HepG2 (cell line): ENCODE measurements at regions not wholly inside any gene's neighbourhood (a gene's known extent, or its start where the extent isn't known, plus 50 kb on each side); places are given as distances from the start of the nearest gene placed in this dataset.

Experiments used
- ATF7 ChIP-seq, 2 experiments: fragments of 450-650 bp in 1 of 2; sonication (generic) in 1 of 2; formaldehyde crosslinking in 1 of 2; IDR thresholded peaks; 2 replicates each; pipeline versions ENCODE4 v1.4.0 to v1.6.1; 2016 to 2020; ENCODE audit warnings: antibody characterized with exemption in 1 of 2, mild to moderate bottlenecking in 1 of 2, missing genetic modification reagents in 1 of 2
- BRD4 ChIP-seq: sonication (generic); formaldehyde crosslinking; IDR thresholded peaks from 2 replicates; pipeline ENCODE4 v1.4.0; 2020; ENCODE audit warnings: missing genetic modification reagents
- CENPT ChIP-seq: sonication (generic); formaldehyde crosslinking; IDR thresholded peaks from 2 replicates; pipeline ENCODE4 v1.8.0; 2022; ENCODE audit warnings: low read depth, mild to moderate bottlenecking, moderate library complexity, missing genetic modification reagents
- DMAP1 ChIP-seq: IDR thresholded peaks from 2 replicates; pipeline ENCODE4 v1.6.1; 2016
- GABPB1 ChIP-seq: IDR thresholded peaks from 2 replicates; pipeline ENCODE4 v1.6.1; 2016; ENCODE audit warnings: mild to moderate bottlenecking, missing genetic modification reagents, moderate library complexity, missing compliant biosample characterization
- HNF1A ChIP-seq, 2 experiments: sonication (generic) in 1 of 2; formaldehyde crosslinking in 1 of 2; IDR thresholded peaks; 2 replicates each; pipeline versions ENCODE4 v1.4.0 to v1.6.1; 2016 to 2020; ENCODE audit warnings: borderline replicate concordance in 1 of 2, low read depth in 1 of 2, mild to moderate bottlenecking in 1 of 2, missing genetic modification reagents in 1 of 2
- HOXA5 ChIP-seq: sonication (generic); formaldehyde crosslinking; IDR thresholded peaks from 2 replicates; pipeline ENCODE4 v1.4.0; 2020; ENCODE audit warnings: missing genetic modification reagents
- MED8 ChIP-seq: sonication (generic); formaldehyde crosslinking; IDR thresholded peaks from 2 replicates; pipeline ENCODE4 v1.8.1; 2023; ENCODE audit warnings: mild to moderate bottlenecking, missing genetic modification reagents; ENCODE audit not compliant: insufficient replicate concordance
- NBN ChIP-seq: fragments of 450-650 bp; conservative IDR thresholded peaks from 2 replicates; pipeline ENCODE4 v1.6.1; 2017
- NFIB ChIP-seq: sonication (generic); formaldehyde crosslinking; IDR thresholded peaks from 2 replicates; pipeline ENCODE4 v1.9.0; 2021; ENCODE audit warnings: missing genetic modification reagents, mild to moderate bottlenecking, borderline replicate concordance
- PRPF4 ChIP-seq: fragments of 200-400 bp; formaldehyde crosslinking; IDR thresholded peaks from 2 replicates; pipeline ENCODE4 v1.6.1; 2016; ENCODE audit warnings: low read length, low read depth; ENCODE audit not compliant: poor library complexity, severe bottlenecking
- SMAD1 ChIP-seq: sonication (generic); formaldehyde crosslinking; IDR thresholded peaks from 2 replicates; pipeline ENCODE4 v1.4.0; 2020; ENCODE audit warnings: missing genetic modification reagents, low read depth, mild to moderate bottlenecking, borderline replicate concordance
- TBL1XR1 ChIP-seq: fragments of 150-350 bp; IDR thresholded peaks from 2 replicates; pipeline ENCODE4 v1.6.1; 2014; ENCODE audit warnings: borderline replicate concordance, low read length; ENCODE audit not compliant: partially characterized antibody
- TP53 ChIP-seq: sonication (generic); formaldehyde crosslinking; conservative IDR thresholded peaks from 2 replicates; pipeline ENCODE4 v1.4.0; 2020; ENCODE audit warnings: missing genetic modification reagents
- ZFP37 ChIP-seq: sonication (generic); formaldehyde crosslinking; IDR thresholded peaks from 2 replicates; pipeline ENCODE4 v1.4.0; 2020; ENCODE audit warnings: missing genetic modification reagents, borderline replicate concordance
- ZNF207 ChIP-seq: fragments of 450-650 bp; IDR thresholded peaks from 2 replicates; pipeline ENCODE4 v1.6.1; 2016; ENCODE audit warnings: antibody characterized with exemption, borderline replicate concordance
- ZNF274 ChIP-seq: sonication (generic); formaldehyde crosslinking; IDR thresholded peaks from 2 replicates; pipeline ENCODE4 v1.5.1; 2020; ENCODE audit warnings: mild to moderate bottlenecking, missing genetic modification reagents
- ZNF281 ChIP-seq: sonication (generic); formaldehyde crosslinking; IDR thresholded peaks from 2 replicates; pipeline ENCODE4 v1.4.0; 2020; ENCODE audit warnings: missing genetic modification reagents, borderline replicate concordance
- ZNF414 ChIP-seq: sonication (generic); formaldehyde crosslinking; IDR thresholded peaks from 2 replicates; pipeline ENCODE4 v1.5.0; 2020; ENCODE audit warnings: missing genetic modification reagents
- ZNF501 ChIP-seq: sonication (generic); formaldehyde crosslinking; IDR thresholded peaks from 2 replicates; pipeline ENCODE4 v1.5.1; 2020; ENCODE audit warnings: mild to moderate bottlenecking, moderate library complexity, missing genetic modification reagents
- ZNF556 ChIP-seq: sonication (generic); formaldehyde crosslinking; IDR thresholded peaks from 2 replicates; pipeline ENCODE4 v1.4.0; 2020; ENCODE audit warnings: mild to moderate bottlenecking, missing genetic modification reagents, borderline replicate concordance
- ZNF781 ChIP-seq: sonication (generic); formaldehyde crosslinking; IDR thresholded peaks from 2 replicates; pipeline ENCODE4 v1.5.1; 2020; ENCODE audit warnings: borderline replicate concordance, mild to moderate bottlenecking, missing genetic modification reagents; ENCODE audit errors: not compliant biosample characterization

- no peak for TF ChIP-seq ZNF207
- TF ChIP-seq ZNF414 = no peak
- TF ChIP-seq ZNF501 (CRISPR knock-in tag) = no peak
- TF ChIP-seq GABPB1 (CRISPR knock-in tag) = no peak
- no peak for TF ChIP-seq ZNF781
- no peak for TF ChIP-seq MED8 (CRISPR knock-in tag)
- TF ChIP-seq NBN = no peak
- peak; percentile 74 for TF ChIP-seq ATF7 (IDR thresholded peaks at IDR 0.05)
- peak; percentile 75; the same call in 1 of the 2 replicates for TF ChIP-seq ATF7 (CRISPR knock-in tag; IDR thresholded peaks at IDR 0.05)
- no peak for TF ChIP-seq NFIB
- TF ChIP-seq CENPT = no peak
- peak; percentile 39; the same call in 1 of the 2 replicates for TF ChIP-seq BRD4 (CRISPR knock-in tag)
- TF ChIP-seq SMAD1 = no peak
- 0 out of 2 replicates have a peak, but pooled peaks have one; percentile 38 for TF ChIP-seq HNF1A (IDR thresholded peaks at IDR 0.05; ENCODE audit: low read depth)
- peak; percentile 71; the same call in 1 of the 2 replicates for TF ChIP-seq HNF1A (CRISPR knock-in tag; IDR thresholded peaks at IDR 0.05; ENCODE audit: borderline replicate concordance)
- no peak for TF ChIP-seq ZNF274
- TF ChIP-seq HOXA5 (CRISPR knock-in tag) = no peak; the same call in 1 of the 2 replicates
- peak; percentile 61; the same call in 1 of the 2 replicates for TF ChIP-seq DMAP1 (CRISPR knock-in tag)
- TF ChIP-seq TBL1XR1 = no peak
- TF ChIP-seq ZNF281 (CRISPR knock-in tag) = peak; percentile 40; the same call in 1 of the 2 replicates
- no peak for TF ChIP-seq PRPF4
- no peak for TF ChIP-seq TP53 (CRISPR knock-in tag)
- no peak for TF ChIP-seq ZFP37 (CRISPR knock-in tag)
- 0 out of 2 replicates have a peak, but pooled peaks have one; percentile 39 for TF ChIP-seq ZNF556 (CRISPR knock-in tag)
These were observed 134.5 kb upstream of the SGO1 start (continued) for GRCh38 chr3:20320489-20320888.
